HG02870 (cell line): ENCODE measurements at regions not wholly inside any gene's neighbourhood (a gene's known extent, or its start where the extent isn't known, plus 50 kb on each side); places are given as distances from the start of the nearest gene placed in this dataset.
"Not testable (repeated sequence)": the region's sequence is repeated elsewhere in the genome, so short reads cannot be mapped to it uniquely, and the experiment has no call there.

Source experiments
- ATAC-seq: cut with Tn5 transposase; IDR thresholded peaks from one replicate; pipeline ENCODE4 v1.9.1; 2021; ENCODE audit warnings: mild to moderate bottlenecking, moderate library complexity; ENCODE audit not compliant: unreplicated experiment

DNA sequence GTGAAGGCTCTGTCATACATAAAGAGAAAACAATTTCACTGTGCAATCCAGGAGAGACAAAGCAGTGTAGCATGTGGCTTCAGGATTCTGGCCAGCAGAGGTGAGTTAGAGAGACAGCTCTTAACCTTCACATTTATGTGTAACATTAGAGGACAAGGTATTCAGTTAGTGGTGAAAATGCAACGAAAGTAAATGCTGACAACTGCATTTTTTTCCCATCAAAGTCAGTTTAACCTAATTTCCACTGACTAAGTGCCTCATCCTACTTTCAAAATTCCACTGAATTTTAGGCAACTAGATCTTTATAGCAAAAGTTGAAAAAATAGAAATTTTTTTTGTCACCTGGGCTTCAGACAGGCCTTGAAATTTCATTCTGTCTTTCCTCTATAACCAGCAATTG lies 130.8 kb upstream of the LNX1 start:
- ATAC-seq, result no peak

DNA sequence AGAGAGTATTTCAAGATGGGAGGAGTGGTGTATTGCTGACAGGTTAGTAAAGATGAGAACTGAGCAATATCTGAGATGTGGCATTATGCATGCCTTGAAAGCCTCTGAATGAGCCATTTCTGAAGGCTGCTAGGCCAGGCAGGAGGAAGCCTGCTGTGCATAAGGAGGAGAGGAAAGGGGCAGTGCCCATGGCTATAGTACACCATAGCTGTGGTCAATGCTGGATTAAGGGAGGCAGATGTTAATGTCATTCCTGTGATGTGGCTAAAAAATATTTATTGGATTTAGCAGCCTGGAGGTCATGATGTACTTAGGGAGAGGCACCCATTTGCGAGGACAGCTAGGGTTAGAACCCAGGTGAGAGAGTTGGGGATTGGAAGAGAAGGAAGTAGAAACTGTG lies 130.0 kb upstream of the LNX1 start:
- no peak for ATAC-seq

DNA sequence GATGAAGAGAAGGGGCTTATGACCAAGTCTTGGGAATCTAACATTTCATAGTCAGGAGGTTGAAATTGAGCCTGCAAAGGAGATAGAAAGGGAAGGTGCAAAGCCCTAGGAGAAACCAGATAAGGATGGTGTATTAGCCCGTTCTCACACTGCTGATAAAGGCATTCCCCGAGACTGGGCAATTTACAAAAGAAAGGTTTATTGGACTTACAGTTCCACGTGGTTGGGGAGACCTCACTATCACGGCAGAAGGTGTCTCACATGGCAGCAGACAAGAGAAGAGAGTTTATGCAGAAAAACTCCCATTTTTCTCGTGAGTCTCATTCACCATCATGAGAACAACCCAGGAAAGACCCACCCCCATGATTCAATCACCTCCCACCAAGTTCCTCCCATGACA lies 129.5 kb upstream of the LNX1 start:
- no peak for ATAC-seq

DNA sequence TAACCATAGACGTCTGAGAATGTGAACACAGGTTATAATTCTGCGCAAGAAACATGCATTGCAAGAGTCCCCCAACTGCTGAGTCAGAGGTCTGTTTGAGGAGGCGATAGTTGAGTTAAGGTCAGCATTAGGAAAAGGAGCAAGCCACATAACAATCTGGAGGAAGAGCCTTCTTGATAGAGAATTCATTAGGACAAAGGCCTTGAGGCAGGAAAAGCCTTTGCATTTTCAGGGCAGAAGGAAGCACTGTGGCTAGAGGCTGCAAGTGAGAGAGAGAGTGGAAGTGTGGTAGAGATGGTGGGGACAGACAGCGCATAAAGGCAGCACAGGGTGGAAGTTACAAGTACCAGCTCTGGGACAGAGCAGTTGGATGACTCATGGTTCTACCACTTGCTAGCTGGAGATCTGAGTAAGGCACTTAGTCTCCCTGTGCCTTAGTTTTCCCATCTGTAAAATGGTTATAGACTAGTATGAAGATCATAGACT lies 125.8 kb upstream of the LNX1 start:
- no peak for ATAC-seq

DNA sequence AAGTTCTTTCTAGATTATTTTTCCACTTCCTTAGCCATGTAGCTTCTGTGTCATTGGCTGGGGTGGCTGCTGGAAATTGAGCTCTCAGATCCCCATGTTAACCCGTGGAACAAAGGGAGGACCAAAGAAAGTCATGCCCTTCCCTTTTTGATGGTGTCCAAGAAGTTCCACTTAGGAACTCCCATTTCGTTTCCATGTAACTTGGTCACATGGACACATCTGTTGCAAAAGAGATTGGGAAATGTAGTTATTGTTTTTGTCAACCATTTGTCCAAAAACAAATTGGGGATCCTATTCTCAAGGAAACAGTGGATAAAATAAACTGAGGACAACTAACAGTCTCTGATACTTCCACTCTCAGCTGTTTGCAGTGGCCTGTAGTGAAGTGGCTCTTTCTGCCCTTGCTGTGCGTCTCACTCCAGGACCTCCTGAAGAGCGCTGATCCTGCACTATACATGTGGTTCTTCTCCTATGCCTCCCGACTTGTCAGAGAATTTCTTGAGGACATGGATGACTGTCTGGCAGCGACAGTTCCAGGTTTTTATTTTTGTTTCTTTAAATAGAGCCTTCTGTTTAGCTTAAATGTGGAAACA lies 125.3 kb upstream of the LNX1 start:
- no peak for ATAC-seq

DNA sequence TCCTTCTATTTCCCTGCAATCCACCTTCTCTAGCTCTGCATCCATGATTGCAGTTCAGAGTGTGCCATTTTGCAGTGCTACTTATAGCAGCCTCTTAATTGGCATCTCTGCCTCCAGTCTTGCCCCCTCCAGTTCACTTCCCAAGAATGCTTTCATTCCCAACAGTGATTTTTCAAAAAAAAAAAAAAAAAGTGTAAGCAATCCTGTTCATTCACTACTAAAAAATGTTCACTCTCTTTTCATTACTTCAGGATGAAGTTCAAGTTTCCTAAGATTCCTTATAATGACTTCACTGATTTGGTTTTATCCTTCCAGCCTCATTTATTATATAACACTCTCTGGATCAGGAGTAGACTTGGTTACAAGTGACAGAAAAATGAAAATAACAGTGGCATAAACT lies 124.7 kb upstream of the LNX1 start:
- no peak for ATAC-seq

DNA sequence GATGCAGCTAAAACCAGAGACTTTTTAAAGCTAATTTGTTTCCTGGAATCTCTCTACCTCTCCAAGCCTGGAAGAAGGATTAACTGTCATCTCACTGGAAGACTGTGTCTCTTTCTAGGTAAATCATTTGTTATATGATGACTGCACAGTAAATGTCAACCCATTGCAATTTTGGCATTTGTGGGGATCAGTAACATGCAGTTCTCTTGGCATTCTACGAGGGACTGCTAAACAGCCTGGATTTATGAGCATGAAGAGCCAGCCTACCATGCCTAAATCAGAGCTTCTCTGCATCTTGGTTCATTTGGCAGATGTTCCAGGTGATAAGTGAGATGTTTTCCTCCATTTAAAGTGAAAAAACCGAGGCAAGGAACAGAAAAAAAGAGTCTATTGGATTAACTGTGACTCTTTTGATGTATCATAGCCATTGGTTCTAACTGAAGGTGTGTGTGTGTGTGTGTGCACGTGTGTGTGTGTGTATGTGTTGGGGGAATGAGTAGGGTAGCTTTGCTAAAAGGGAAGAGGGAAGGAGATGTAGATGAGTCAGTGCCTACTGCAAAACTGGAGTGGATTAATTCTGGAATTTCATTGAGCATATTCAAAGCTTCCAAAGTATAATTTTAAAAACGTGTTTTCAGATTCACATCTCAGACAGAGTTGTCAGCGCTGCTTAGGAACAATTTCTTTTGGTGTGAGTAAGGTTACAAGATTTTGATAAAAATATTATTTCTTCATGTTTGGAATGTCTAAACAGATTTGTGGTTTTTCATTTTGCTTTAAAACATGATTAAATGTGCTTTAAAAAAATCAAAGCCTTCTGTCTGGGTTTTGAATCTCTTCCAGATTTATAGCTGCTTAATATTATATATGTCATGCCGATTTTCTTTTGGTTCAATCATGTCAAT lies 123.2 kb upstream of the LNX1 start:
- ATAC-seq, result no peak

DNA sequence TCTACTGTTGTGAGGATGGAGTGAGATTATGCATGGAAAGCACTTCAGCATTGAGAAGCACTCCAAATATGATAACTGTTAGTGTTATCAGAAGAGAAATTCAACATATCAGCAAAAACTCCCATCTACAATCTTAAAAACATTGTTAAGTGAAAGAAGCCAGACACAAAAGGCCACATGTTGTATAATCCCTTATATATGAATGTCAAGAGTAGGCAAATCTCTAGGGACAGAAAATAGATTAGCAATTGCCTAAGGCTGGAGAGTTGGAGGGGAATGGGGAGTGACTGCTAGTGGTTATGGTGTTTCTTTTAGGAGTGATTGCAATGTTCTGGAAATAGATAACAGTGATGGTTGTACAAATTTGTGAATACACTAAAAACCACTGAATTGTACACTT lies 122.5 kb upstream of the LNX1 start:
- no peak for ATAC-seq

DNA sequence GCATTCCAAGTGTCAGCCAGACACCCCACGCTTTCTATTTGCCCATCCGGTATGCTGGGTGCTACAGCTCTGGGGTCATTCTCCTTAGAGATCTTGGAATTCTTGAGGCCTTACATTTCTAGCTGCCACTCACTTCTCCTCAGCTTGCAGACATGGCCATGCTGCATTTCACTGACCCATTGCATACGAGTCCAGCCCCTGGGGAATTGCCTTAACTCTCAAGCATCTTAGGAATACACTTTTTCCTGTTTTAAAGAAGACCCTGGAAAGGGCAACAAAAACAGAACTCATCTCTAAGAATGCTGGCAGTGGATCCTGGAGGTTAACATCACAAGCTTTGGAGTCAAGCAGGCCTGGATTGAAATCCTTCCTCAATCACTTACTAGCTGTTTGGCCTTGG lies 122.0 kb upstream of the LNX1 start:
- ATAC-seq, result no peak

DNA sequence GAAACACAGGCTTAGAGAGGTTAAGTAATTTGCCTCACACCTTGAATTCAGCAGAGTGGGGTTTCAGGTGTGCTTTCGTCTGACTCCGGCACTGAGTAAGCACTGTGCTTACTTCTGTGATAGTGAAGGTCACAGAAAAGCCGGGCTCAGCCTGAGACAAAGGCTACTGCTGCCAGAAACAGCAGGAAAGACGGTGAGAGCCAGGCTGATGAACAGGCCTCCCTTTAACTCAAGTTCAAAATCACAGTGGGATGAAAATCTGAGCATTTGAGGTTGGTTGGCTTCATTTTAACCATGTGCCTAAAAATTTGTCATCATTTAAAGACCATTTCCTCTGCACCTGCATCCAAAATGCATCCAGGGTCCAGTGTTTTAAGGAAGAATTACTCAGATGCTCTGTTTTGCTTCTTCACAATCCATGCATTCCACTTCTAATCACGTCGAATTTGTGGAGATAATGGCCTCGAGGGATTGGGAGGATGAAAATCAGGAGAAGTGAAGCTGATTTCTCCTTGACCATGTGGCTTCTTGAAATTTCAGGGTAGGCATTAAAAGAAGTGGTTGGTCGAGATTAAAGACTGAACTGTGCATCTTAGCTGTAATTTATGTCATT lies 121.2 kb upstream of the LNX1 start:
- no peak for ATAC-seq

DNA sequence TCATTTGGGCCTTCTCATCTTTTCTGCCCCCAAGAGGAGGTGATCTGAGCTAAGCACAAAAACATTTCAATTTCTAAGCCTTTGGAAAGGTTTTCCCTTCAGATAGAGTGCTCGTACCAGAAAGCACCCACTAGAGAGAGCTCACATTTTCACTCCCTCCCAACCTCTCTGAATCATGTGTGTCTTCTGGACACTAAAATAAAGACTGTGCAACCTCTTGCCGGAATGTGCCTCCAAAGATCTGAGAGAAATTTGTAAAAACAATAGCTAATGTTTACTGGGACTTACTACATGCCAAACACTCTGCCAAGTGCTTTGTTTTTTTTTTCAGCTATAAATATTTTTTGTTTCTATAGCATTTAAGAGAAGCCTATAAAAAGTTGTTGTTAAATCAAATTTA lies 120.6 kb upstream of the LNX1 start:
- no peak for ATAC-seq

DNA sequence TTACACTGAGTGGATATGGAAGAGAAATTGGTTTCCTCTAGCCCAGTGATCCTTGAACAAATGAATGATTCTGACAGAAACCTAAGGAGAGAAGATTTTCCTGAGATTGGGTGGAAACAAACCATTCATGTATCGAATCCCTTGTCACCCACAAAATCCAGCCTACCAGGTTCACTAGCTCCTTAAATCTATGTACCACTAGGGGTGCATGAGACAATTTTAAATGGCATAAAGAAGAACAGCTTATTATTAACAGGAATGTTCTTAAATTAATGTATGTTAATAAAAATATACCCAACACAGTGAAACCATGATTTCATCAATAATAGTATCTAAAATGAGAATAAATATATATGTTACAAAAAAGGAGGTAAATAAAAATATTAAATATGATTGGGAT lies 118.4 kb upstream of the LNX1 start:
- ATAC-seq, result no peak

DNA sequence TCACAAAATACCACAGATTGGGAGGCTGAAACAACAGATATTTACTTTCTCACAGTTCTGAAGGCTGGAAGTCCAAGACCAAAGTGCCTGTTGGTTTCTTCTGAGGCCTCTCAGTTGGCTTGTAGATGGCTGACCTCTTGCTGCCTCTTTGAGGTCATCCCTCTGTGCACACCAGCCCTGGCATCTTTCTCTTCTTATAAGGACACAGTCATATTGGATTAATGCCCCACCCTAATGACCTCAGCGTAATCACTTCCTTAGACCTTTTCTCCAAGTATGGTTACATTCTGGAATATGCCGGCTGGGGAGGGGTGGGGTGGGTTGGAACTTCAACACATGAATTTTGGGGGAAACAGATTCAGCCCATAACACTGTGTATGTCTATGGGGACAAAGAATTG lies 116.2 kb upstream of the LNX1 start:
- no peak for ATAC-seq

DNA sequence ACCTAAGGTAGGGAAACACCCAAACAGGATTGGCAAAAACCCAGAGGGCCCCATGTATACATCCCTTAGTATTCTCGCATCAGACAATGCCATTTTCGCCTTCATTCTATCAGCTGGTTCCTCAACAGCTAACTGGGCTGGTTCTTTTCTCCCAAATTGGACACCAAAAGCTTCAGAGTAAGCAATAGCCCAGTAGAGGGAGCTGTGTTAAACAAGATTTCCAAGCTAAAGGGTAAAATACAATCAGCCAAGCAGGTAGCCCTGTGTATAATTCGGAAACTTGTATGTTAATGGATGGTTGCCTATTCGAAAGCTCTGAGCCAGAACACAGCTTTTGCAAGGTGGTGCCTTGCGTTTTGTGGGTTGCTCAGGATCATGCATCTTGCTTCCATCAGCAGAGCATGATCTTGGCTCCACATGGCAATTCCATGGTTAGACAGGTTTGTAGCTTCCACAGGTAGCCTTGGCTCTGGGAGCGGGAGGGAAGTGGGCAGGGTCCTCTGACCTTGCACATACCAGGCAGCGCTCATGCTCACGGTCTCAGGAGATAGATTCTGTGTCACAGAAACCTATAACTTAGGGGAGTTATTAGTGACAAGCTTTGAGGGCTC lies 115.2 kb upstream of the LNX1 start:
- peak; percentile 29 for ATAC-seq

DNA sequence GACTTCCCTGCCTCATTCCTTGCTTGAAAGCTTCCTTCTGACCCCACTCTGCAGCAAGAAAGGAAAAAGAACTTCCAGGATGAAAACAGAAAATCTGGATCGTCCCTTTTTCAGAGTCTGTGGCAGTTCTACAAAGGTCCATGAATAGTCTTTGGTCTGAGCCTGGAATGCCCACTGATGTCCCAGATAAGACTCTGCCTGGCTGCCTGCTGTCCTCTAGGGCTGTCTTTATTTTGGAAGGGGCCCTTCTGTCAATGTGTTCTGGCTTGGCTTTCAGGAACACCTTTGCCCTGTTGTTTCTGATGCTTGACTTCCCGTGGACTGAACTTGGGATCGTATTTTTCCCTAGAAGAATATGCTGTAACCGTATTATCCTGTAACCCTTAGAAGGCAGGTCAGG lies 114.7 kb upstream of the LNX1 start:
- ATAC-seq, result no peak

DNA sequence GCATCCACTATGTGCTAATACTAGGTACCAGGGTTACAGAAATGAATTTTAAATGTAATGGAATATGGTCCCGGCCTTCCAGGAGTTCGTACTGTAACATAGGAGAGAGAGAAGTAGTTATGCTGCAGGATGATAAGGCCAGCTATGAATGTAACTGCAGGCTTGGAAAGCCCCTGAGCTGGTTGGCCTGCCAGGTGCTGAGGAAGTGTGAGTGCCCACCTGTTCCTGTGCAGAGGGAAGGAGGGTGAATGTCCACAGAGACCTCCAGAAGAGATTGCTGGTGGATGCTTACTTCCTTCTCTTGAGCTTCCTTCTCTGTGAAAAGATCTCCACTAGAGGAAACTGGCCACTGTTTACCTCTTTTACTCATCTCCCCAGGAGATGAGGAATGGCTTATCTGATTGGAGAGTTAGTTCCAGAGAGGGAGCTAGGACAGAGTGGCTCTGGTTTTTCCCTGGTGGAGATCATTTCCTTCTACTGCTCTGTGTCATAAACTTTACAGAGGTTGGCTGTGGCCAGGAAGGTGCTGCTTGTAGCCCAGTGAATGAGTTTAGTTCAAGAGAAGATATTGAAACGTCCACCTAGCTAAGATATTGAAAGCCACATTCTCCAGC lies 114.0 kb upstream of the LNX1 start:
- ATAC-seq, result peak; percentile 26

DNA sequence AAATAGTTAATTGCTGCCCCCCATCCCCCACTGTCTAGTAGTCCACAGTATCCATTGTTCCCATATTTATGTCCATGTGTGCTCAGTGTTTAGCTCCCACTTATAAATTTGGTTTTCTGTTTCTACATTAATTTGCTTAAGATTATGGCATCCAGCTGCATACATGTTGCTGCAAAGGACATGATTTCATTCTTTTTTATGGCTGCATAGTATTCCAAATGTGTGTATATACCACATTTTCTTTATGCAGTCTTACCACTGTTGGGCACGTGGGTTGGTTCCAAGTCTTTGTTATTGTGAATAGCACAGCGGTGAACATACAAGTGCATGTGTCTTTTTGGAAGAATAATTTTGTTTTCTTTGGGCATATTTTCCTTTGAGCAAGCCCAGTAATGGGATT lies 113.0 kb upstream of the LNX1 start:
- no peak for ATAC-seq

DNA sequence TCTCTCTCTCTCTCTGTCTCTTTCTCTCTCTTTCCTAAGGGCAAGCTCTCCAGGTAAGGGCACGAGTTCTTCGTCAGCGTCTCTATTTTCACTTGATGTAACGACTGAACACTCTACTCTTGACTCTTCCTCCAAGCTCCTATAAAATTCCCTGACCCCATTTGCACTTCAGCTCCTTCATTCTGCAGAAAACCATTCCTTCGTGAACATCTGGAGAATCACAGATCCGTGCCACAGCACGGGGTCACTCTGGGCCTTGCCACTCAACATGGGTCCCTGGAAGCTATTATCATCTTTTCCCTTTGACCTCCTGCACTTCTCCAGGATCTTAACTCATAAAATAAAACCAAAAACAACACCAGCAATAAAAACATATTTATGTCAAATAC lies 112.0 kb upstream of the LNX1 start:
- ATAC-seq, result no peak

DNA sequence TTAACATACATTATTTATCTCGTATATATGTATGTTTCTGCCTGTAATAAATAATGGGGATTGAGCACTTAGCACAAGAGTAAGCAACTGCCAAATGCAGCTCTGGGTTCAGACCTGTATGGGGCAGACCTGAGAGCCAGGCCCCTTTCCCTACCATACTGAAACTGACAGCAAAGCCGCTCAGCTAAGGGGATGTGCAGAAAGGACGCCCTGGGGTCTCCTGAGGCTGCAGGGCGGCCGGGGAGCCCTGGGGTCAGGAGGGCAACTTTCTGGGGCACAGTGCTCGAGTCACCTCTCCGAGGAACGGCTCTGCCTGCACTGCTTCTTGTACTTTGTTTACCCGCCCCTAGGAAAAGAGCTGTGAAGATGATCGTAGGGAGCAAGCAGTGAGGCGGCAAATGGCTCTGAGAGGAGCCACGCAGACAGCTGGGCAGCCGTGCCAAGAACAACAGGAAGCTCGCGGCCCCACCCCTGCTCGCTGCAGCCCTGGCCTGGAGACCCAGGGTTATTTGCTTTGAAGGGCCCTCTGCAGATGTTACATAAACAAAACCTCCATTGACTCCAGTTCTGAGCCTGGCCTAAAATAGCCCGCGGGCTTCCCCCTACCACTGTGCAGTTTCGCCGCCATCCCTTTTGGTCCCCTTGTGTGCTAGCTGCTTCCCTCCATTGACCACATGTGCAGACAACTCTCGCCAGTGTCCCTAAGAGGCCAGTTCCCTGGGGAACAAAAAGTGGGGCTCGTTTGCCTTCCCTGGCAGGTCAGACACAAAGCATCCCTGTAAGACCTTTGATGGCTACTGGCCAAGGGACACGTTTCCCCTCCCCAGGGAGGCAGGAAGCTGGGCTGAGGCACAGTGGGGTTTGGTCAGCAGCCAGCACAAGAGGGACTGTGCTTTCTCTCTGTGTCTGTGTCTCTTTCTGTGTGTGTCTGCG lies 111.3 kb upstream of the LNX1 start:
- ATAC-seq, result peak; percentile 67

DNA sequence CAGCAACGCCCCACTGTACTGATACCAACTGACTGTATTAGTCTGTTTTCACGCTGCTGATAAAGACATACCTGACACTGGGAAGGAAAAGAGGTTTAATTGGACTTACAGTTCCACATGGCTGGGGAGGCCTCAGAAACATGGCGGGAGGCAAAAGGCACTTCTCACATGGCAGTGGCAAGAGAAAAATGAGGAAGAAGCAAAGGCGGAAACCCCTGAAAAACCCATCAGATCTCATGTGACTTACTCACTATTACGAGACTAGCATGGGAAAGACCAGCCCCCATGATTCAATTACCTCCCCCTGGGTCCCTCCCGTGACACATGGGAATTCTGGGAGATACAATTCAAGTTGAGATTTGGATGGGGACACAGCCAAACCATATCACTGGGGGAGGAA lies 110.0 kb upstream of the LNX1 start:
- not testable (repeated sequence) for ATAC-seq
